WI38 (cell line): ENCODE measurements at regions not wholly inside any gene's neighbourhood (a gene's known extent, or its start where the extent isn't known, plus 50 kb on each side); places are given as distances from the start of the nearest gene placed in this dataset.

Experiments used
- H3K4me3 ChIP-seq: 2 replicates; pipeline ENCODE4 v1.5.1; 2011; ENCODE audit warnings: low read depth, mild to moderate bottlenecking, control low read depth, low read length
- CTCF ChIP-seq: IDR thresholded peaks from 2 replicates; pipeline ENCODE4 v1.5.1; 2012; ENCODE audit warnings: low read depth, mild to moderate bottlenecking, control low read depth, low read length

GRCh38 chr5:167845952-167846351 lies 445.5 kb upstream of the WWC1 start:
- TF ChIP-seq CTCF = no peak
- H3K4me3 ChIP-seq = no peak overlapping the region

- TF ChIP-seq CTCF = no peak
- no peak overlapping the region for H3K4me3 ChIP-seq
These were observed 441.6 kb upstream of the WWC1 start for GRCh38 chr5:167849874-167850273.

- no peak overlapping the region for H3K4me3 ChIP-seq
- no peak for TF ChIP-seq CTCF
These were observed 440.5 kb upstream of the WWC1 start for GRCh38 chr5:167850911-167851310.

GRCh38 chr5:167851416-167851815 lies 440.0 kb upstream of the WWC1 start:
- no peak for TF ChIP-seq CTCF
- H3K4me3 ChIP-seq = no peak overlapping the region

GRCh38 chr5:167852515-167852914 lies 438.9 kb upstream of the WWC1 start:
- H3K4me3 ChIP-seq = no peak overlapping the region
- no peak for TF ChIP-seq CTCF

- no peak for TF ChIP-seq CTCF
- no peak overlapping the region for H3K4me3 ChIP-seq
These were observed 438.0 kb upstream of the WWC1 start for GRCh38 chr5:167853421-167853820.

- no peak overlapping the region for H3K4me3 ChIP-seq
- TF ChIP-seq CTCF = no peak
These were observed 435.6 kb upstream of the WWC1 start for GRCh38 chr5:167855818-167856217.
